IMR-90 (cell line): ENCODE measurements at regions not wholly inside any gene's neighbourhood (a gene's known extent, or its start where the extent isn't known, plus 50 kb on each side); places are given as distances from the start of the nearest gene placed in this dataset.

Source experiments
- ATAC-seq: fragments of 200-7000 bp; cut with Tn5 transposase; 2 replicates; pipeline ENCODE4 v1.9.1; 2020; ENCODE audit warnings: low read depth, mild to moderate bottlenecking, moderate library complexity
- BruUV-seq: library from RNA; stranded (reverse); fragments of 400-500 nt; replicated peaks from 2 replicates; lab custom pipeline; 2021; lab: Mats Ljungman, UMichigan
- CTCF ChIA-PET: fragments of 300-600 bp; formaldehyde crosslinking; extraction: SDS; loops from one replicate; lab custom pipeline; 2021; ENCODE audit warnings: antibody characterized with exemption; lab: Yijun Ruan, JAX
- POLR2A ChIA-PET: fragments of 300-600 bp; sonication (Branson Sonifier 250); formaldehyde crosslinking; loops from one replicate; lab custom pipeline; 2022; ENCODE audit warnings: antibody characterized with exemption; ENCODE audit not compliant: unreplicated experiment; lab: Charles Lee
- DNase-seq: peaks from one replicate; pipeline ENCODE4 v3.0.0; 2013
- H2AFZ ChIP-seq: replicated peaks from 2 replicates; pipeline ENCODE3; 2013; ENCODE audit warnings: low read length, mild to moderate bottlenecking; ENCODE audit not compliant: poor library complexity
- H2AK5ac ChIP-seq: 2 replicates; pipeline ENCODE4 v1.6.1; 2013; ENCODE audit warnings: low read depth, low read length, inconsistent platforms
- H2AK9ac ChIP-seq: replicated peaks from 2 replicates; pipeline ENCODE3; 2013; ENCODE audit warnings: mild to moderate bottlenecking, low read depth, low read length, moderate library complexity; ENCODE audit not compliant: poor library complexity
- H2BK120ac ChIP-seq: 2 replicates; pipeline ENCODE4 v1.6.1; 2013; ENCODE audit warnings: low read depth, low read length, inconsistent platforms
- H2BK15ac ChIP-seq: 3 replicates; pipeline ENCODE4 v1.6.1; 2013; ENCODE audit warnings: low read depth, low read length, inconsistent platforms
- H2BK20ac ChIP-seq: 2 replicates; pipeline ENCODE4 v1.6.1; 2013; ENCODE audit warnings: low read depth, mild to moderate bottlenecking, inconsistent platforms, low read length, moderate library complexity
- H2BK5ac ChIP-seq: 2 replicates; pipeline ENCODE4 v1.6.1; 2013; ENCODE audit warnings: mild to moderate bottlenecking, low read depth, low read length, inconsistent platforms; ENCODE audit not compliant: poor library complexity, severe bottlenecking
- H3K14ac ChIP-seq: replicated peaks from 2 replicates; pipeline ENCODE4 v1.6.1; 2013; ENCODE audit warnings: low read depth, low read length, inconsistent platforms
- H3K18ac ChIP-seq: 2 replicates; pipeline ENCODE4 v1.6.1; 2013; ENCODE audit warnings: low read depth, low read length, control low read depth
- H3K23ac ChIP-seq: 2 replicates; pipeline ENCODE4 v1.6.1; 2013; ENCODE audit warnings: low read depth, low read length, inconsistent platforms
- H3K27ac ChIP-seq: 2 replicates; pipeline ENCODE4 v1.5.1; 2013; ENCODE audit warnings: mild to moderate bottlenecking, control low read depth, low read length; ENCODE audit not compliant: insufficient read depth
- H3K27me3 ChIP-seq: 2 replicates; pipeline ENCODE4 v1.6.1; 2013; ENCODE audit warnings: low read length; ENCODE audit not compliant: control insufficient read depth, insufficient read depth
- H3K36me3 ChIP-seq: 2 replicates; pipeline ENCODE4 v1.6.1; 2013; ENCODE audit warnings: low read length, mixed read lengths; ENCODE audit not compliant: control insufficient read depth, insufficient read depth
- H3K4ac ChIP-seq: 2 replicates; pipeline ENCODE4 v1.6.1; 2013; ENCODE audit warnings: low read depth, low read length, inconsistent platforms
- H3K4me1 ChIP-seq: 2 replicates; pipeline ENCODE4 v1.6.1; 2013; ENCODE audit warnings: low read length, mixed read lengths; ENCODE audit not compliant: control insufficient read depth, insufficient read depth
- H3K4me2 ChIP-seq: 2 replicates; pipeline ENCODE4 v1.6.1; 2013; ENCODE audit warnings: low read depth, mild to moderate bottlenecking, control low read depth, low read length, moderate library complexity
- H3K4me3 ChIP-seq: 2 replicates; pipeline ENCODE4 v1.5.1; 2013; ENCODE audit warnings: low read depth, mild to moderate bottlenecking, control low read depth, low read length, moderate library complexity; ENCODE audit not compliant: insufficient read depth
- H3K56ac ChIP-seq: 2 replicates; pipeline ENCODE4 v1.6.1; 2013; ENCODE audit warnings: low read length, inconsistent platforms; ENCODE audit not compliant: insufficient read depth; ENCODE audit errors: extremely low read depth
- H3K79me1 ChIP-seq, 2 experiments: 2 replicates each; pipeline ENCODE4 v1.6.1; 2013; ENCODE audit warnings: low read length in 2 of 2, inconsistent platforms in 1 of 2, low read depth in 1 of 2
- H3K9ac ChIP-seq: 2 replicates; pipeline ENCODE4 v1.6.1; 2013; ENCODE audit warnings: low read depth, low read length, control low read depth
- H3K9me1 ChIP-seq: 2 replicates; pipeline ENCODE4 v1.6.1; 2013; ENCODE audit warnings: low read length, inconsistent platforms; ENCODE audit not compliant: insufficient read depth
- H3K9me3 ChIP-seq: 2 replicates; pipeline ENCODE4 v1.6.1; 2013; ENCODE audit warnings: low read length; ENCODE audit not compliant: control insufficient read depth, insufficient read depth
- H4K20me1 ChIP-seq: 2 replicates; pipeline ENCODE4 v1.6.1; 2013; ENCODE audit warnings: low read length, inconsistent platforms; ENCODE audit not compliant: insufficient read depth
- H4K5ac ChIP-seq: 2 replicates; pipeline ENCODE4 v1.6.1; 2013; ENCODE audit warnings: mild to moderate bottlenecking, low read depth, low read length, control low read depth
- H4K8ac ChIP-seq, 2 experiments: 2 replicates each; pipeline ENCODE4 v1.6.1; 2013; ENCODE audit warnings: low read depth in 2 of 2, low read length in 2 of 2, control low read depth in 1 of 2, inconsistent platforms in 1 of 2
- H4K91ac ChIP-seq: 2 replicates; pipeline ENCODE4 v1.6.1; 2013; ENCODE audit warnings: low read depth, low read length, inconsistent platforms; ENCODE audit not compliant: insufficient read depth
- BHLHE40 ChIP-seq: fragments of 150-350 bp; IDR thresholded peaks from 2 replicates; pipeline ENCODE4 v1.6.1; 2016; ENCODE audit warnings: mild to moderate bottlenecking, low read depth, low read length
- MAFK ChIP-seq: IDR thresholded peaks from 2 replicates; pipeline ENCODE4 v1.6.1; 2012; ENCODE audit warnings: low read depth, low read length, improper control_type of control experiment
- POLR2A ChIP-seq: IDR thresholded peaks from 2 replicates; pipeline ENCODE4 v1.6.1; 2012; ENCODE audit warnings: mild to moderate bottlenecking, low read depth, low read length
- RFX5 ChIP-seq: IDR thresholded peaks from 2 replicates; pipeline ENCODE4 v1.8.0; 2012; ENCODE audit warnings: low read depth, mild to moderate bottlenecking, low read length, moderate library complexity
- USF2 ChIP-seq: fragments of 150-350 bp; IDR thresholded peaks from 2 replicates; pipeline ENCODE4 v1.6.1; 2017; ENCODE audit warnings: mild to moderate bottlenecking, antibody characterized with exemption, low read length, low read depth
- WGBS, 2 experiments: methylation state at CpG; one replicate each; pipeline versions ENCODE4 v1.1.5 to v1.1.7; 2013; ENCODE audit warnings: missing lambda C conversion rate in 2 of 2; ENCODE audit not compliant: insufficient read length in 1 of 2; ENCODE audit errors: extremely low coverage in 2 of 2; 5-methylcytosine and 5-hydroxymethylcytosine counted together
- dilution Hi-C: fragments of 300-500 bp; cut with HindIII; formaldehyde crosslinking; loops from one replicate; pipeline ENCODE4 v1.14.3; 2018; ENCODE audit warnings: low sequenced_read_pairs; ENCODE audit not compliant: unreplicated experiment
- in situ Hi-C: fragments of 300-500 bp; cut with MboI; formaldehyde crosslinking; loops from 3 replicates; pipeline ENCODE4 v1.14.3; 2019; ENCODE audit warnings: low sequenced_read_pairs, inconsistent platforms, mixed read lengths
- intact Hi-C: fragments of 100-400 bp; cut with micrococcal nuclease; formaldehyde crosslinking; loops from 2 replicates; pipeline ENCODE4 v1.10.0; 2022

DNA sequence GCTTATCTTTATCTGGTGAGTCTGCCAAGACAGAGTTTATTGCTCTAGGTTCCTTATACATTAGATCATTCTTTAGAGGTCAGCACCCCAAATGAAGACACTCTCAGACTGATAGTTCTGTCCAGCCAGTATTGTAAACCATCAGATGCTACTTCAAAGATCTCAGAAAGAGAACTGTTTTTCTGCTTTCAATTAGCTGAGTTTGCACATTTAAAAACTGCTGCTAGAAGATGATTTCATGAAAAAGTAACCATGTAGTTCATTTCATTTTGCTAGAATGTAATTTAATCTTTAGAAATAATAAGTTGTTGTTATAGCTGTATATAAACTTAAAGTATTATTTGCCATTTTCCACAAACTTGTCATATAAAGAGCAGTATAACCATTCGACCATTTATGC, 344.5 kb upstream of the ATP5MC3 start:
- BruUV-seq: no TSS peak
- ATAC-seq (no peak), DNase-seq (no peak)
- no peak overlapping the region for H2AFZ ChIP-seq
- no peak overlapping the region for H3K9ac ChIP-seq
- in situ Hi-C loops (no loop called here), dilution Hi-C loops (no loop called here), intact Hi-C loops (no loop called here)
- no peak overlapping the region for H3K4me3 ChIP-seq
- H2BK15ac ChIP-seq: no peak overlapping the region
- H3K56ac ChIP-seq: no peak overlapping the region
- no peak overlapping the region for H2AK9ac ChIP-seq
- no peak overlapping the region for H4K91ac ChIP-seq
- CTCF ChIA-PET: no interaction called here
- no peak overlapping the region for H2BK20ac ChIP-seq
- H4K20me1 ChIP-seq: no peaks in the 10 kb centered on the region
- H2BK5ac ChIP-seq: no peak overlapping the region
- H3K9me1 ChIP-seq: no peaks in the 10 kb centered on the region
- no peak overlapping the region for H3K14ac ChIP-seq
- TF ChIP-seq BHLHE40 (no peak), RFX5 (no peak), USF2 (no peak), POLR2A (no peak), MAFK (peak; percentile 80)
- POLR2A ChIA-PET: no interaction called here
- H4K5ac ChIP-seq: no peak overlapping the region
- H3K23ac ChIP-seq: no peak overlapping the region
- no peaks in the 10 kb centered on the region for H3K9me3 ChIP-seq
- H3K18ac ChIP-seq: no peak overlapping the region
- no peaks in the 10 kb centered on the region for H3K36me3 ChIP-seq
- no peak overlapping the region for H3K4me2 ChIP-seq
- no peak overlapping the region for H4K8ac ChIP-seq
- no peaks in the 10 kb centered on the region for H3K4me1 ChIP-seq
- no CpG with 5 or more reads among the region's 1 CpG for WGBS, 2 experiments
- H3K79me1 ChIP-seq: no peaks in the 10 kb centered on the region
- H2BK120ac ChIP-seq: no peak overlapping the region
- no peak overlapping the region for H2AK5ac ChIP-seq
- no peaks in the 10 kb centered on the region for H3K27me3 ChIP-seq
- no peak overlapping the region for H3K27ac ChIP-seq
- H3K4ac ChIP-seq: no peak overlapping the region
